GM10248 (cell line): ENCODE measurements at regions not wholly inside any gene's neighbourhood (a gene's known extent, or its start where the extent isn't known, plus 50 kb on each side); places are given as distances from the start of the nearest gene placed in this dataset.

Experiments used
- CTCF ChIA-PET: fragments of 300-600 bp; sonication (Branson Sonifier 250); formaldehyde crosslinking; extraction: SDS; loops from one replicate; lab custom pipeline; 2021; ENCODE audit warnings: antibody characterized with exemption; lab: Yijun Ruan, JAX
- POLR2A ChIA-PET: fragments of 350-650 bp; sonication (Branson Sonifier 250); formaldehyde crosslinking; extraction: SDS; loops from one replicate; lab custom pipeline; 2020; ENCODE audit warnings: antibody characterized with exemption; lab: Yijun Ruan, JAX
- DNase-seq: peaks from one replicate; pipeline ENCODE4 v3.0.0; 2012; ENCODE audit errors: extremely low spot score
- CTCF ChIP-seq: IDR thresholded peaks from 2 replicates; pipeline ENCODE4 v1.5.1; 2012; ENCODE audit warnings: mild to moderate bottlenecking, low read depth; ENCODE audit errors: extremely low read depth, missing control alignments, control extremely low read depth

- ChIA-PET CTCF (interaction anchor here (1.9 kb wide), 1 partner anchor 12 kb away, joined by 6 read pairs; no protein-coding TSS in a partner anchor), POLR2A (no interaction called here)
- no peak for DNase-seq
- TF ChIP-seq CTCF: no peak
These were observed 103.2 kb upstream of the CD93 start for GRCh38 chr20:23189341-23189740.

GRCh38 chr20:23188377-23189169 is 102.4 kb upstream of the CD93 start:
- CTCF ChIA-PET: no interaction called here
- no peak for TF ChIP-seq CTCF
- POLR2A ChIA-PET: no interaction called here
- no peak for DNase-seq

GRCh38 chr20:23187751-23188150 is 101.6 kb upstream of the CD93 start:
- no peak for DNase-seq
- POLR2A ChIA-PET: no interaction called here
- CTCF ChIA-PET: no interaction called here
- TF ChIP-seq CTCF: no peak

- DNase-seq: no peak
- CTCF ChIA-PET: no interaction called here
- POLR2A ChIA-PET: no interaction called here
- no peak for TF ChIP-seq CTCF
These were observed 100.7 kb upstream of the CD93 start for GRCh38 chr20:23186808-23187207.

GRCh38 chr20:23180451-23180921 is 94.4 kb upstream of the CD93 start:
- DNase-seq: no peak
- POLR2A ChIA-PET: no interaction called here
- CTCF ChIA-PET: interaction anchor here (0.9 to 2.1 kb wide), 6 partner anchors 9 to 129 kb away, joined by 3 to 6 read pairs (median 4); no protein-coding TSS in a partner anchor

More at GRCh38 chr20:23180451-23180921, 94.4 kb upstream of the CD93 start:
- TF ChIP-seq CTCF: no peak
